AG04449 (cell line): ENCODE measurements at regions not wholly inside any gene's neighbourhood (a gene's known extent, or its start where the extent isn't known, plus 50 kb on each side); places are given as distances from the start of the nearest gene placed in this dataset.

ENCODE experiments used
- CTCF ChIA-PET: fragments of 350-600 bp; formaldehyde crosslinking; extraction: SDS; loops from one replicate; lab custom pipeline; 2021; ENCODE audit warnings: antibody characterized with exemption; lab: Yijun Ruan, JAX
- POLR2A ChIA-PET: fragments of 400-600, 350-600 bp; formaldehyde crosslinking; extraction: SDS; loops from one replicate; lab custom pipeline; 2020; ENCODE audit warnings: antibody characterized with exemption, inconsistent platforms; lab: Yijun Ruan, JAX
- DNase-seq: peaks from one replicate; pipeline ENCODE4 v3.0.0-alpha.2; 2010; ENCODE audit warnings: low read depth, low spot score
- H3K4me3 ChIP-seq: 2 replicates; pipeline ENCODE4 v1.5.1; 2011; ENCODE audit warnings: low read depth, mild to moderate bottlenecking, control low read depth, low read length
- TF ChIP-seq, protein P1 (sequence below): IDR thresholded peaks from one replicate; pipeline ENCODE4 v1.5.1; 2011; ENCODE audit warnings: mild to moderate bottlenecking, moderate library complexity, low read length, control low read depth, inconsistent platforms; ENCODE audit not compliant: insufficient read depth; ENCODE audit errors: missing control alignments

DNA sequence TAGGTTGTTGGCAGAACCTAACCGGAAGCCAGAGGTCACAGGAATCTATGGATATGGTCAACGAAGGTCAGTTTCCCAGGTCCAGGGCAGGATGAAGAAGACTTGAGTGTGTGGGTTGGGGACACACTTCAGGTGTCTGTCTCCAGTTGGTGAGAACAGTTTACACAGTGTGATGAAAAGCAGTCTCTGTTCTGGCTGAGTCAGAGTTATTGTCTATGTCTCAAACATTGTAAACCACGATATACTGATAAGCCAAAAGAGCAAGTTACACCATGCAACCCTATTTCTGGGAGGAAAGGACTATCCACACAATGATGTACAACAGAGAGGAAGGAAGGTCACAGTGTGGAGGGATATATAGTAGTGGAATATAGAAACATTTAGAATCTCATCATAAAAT lies 187.1 kb upstream of the C1QTNF7 start:
- H3K4me3 ChIP-seq: no peak overlapping the region
- CTCF ChIA-PET: interaction anchor here (1.5 to 4.1 kb wide), 2 partner anchors 53 to 217 kb away, joined by 4 to 44 read pairs; no protein-coding TSS in a partner anchor
- no peak for DNase-seq
- POLR2A ChIA-PET: no interaction called here
- TF ChIP-seq, protein P1, sequence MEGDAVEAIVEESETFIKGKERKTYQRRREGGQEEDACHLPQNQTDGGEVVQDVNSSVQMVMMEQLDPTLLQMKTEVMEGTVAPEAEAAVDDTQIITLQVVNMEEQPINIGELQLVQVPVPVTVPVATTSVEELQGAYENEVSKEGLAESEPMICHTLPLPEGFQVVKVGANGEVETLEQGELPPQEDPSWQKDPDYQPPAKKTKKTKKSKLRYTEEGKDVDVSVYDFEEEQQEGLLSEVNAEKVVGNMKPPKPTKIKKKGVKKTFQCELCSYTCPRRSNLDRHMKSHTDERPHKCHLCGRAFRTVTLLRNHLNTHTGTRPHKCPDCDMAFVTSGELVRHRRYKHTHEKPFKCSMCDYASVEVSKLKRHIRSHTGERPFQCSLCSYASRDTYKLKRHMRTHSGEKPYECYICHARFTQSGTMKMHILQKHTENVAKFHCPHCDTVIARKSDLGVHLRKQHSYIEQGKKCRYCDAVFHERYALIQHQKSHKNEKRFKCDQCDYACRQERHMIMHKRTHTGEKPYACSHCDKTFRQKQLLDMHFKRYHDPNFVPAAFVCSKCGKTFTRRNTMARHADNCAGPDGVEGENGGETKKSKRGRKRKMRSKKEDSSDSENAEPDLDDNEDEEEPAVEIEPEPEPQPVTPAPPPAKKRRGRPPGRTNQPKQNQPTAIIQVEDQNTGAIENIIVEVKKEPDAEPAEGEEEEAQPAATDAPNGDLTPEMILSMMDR: no peak

DNA sequence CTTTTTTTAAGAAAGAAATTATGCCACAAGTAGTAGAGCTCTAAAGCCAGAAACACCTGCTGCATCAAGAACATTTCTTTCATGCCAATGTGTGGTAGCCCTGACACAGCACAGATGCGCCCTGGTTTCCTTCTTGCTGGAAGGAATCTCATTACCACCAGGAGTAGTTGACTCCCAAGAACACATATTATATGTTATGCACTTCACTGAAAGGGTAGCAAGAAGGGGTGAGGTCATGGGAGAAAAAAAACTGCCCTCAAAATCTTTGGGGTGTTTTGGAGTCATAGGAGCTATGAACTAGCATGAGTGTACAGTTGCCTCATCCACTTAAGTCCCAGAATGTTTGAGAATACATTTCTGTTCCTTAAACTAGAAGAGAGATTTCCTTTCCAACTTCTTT lies 185.8 kb upstream of the C1QTNF7 start:
- no peak for DNase-seq
- CTCF ChIA-PET: interaction anchor here (1.5 to 4.1 kb wide), 4 partner anchors 10 to 216 kb away, joined by 4 to 44 read pairs (median 10); no protein-coding TSS in a partner anchor
- POLR2A ChIA-PET: no interaction called here
- TF ChIP-seq, protein P1: no peak
- no peak overlapping the region for H3K4me3 ChIP-seq

DNA sequence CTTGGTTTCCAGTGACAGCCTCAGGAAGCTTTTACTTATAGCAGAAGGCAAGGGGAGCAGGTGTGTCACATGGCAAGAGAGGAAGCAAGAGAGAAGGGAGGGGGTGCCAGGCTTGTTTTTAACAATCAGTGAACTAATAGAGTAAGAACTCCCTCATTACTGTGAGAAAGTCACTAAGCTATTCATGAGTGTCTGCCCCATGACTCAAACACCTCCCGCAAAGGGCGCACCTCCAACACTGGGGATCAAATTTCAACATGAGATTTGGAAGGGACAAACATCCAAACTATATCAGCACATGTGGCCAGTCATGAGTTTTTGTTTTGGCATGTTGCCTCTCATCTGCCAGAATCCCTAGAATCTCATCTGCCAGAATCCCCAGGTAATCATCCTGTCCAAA lies 183.5 kb upstream of the C1QTNF7 start:
- DNase-seq: no peak
- ChIA-PET CTCF (interaction anchor here (0.8 to 4.1 kb wide), 4 partner anchors 9 to 235 kb away, joined by 3 to 44 read pairs (median 4); no protein-coding TSS in a partner anchor), POLR2A (no interaction called here)
- H3K4me3 ChIP-seq: no peak overlapping the region
- TF ChIP-seq, protein P1: no peak

DNA sequence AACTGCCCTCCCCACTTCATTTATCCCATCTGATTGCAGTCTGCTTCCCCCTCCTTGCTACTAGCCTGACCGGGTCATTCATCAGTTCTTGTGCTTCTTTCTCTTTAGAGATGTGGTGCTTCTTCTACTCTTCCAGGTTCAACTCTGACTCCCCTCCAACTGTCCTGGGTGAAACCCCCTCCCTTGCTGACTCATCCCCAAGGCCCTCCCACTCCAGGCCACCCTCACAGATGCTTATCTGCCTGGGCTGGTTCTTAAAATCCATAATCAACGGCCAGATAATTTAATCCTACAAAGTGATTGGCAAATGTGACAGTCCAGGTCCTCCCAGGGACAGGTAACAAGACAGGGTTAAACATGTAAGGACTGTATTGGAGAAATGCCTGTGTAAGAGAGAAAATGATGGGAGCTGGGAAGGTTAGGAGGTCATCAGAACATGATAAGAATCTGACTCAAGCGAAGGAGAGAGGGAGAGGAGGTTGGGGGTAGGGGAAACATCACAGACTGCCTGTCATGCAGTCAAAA lies 182.8 kb upstream of the C1QTNF7 start:
- DNase-seq: no peak
- ChIA-PET CTCF (interaction anchor here (0.8 to 1.8 kb wide), 2 partner anchors 9 to 224 kb away, joined by 3 to 5 read pairs; no protein-coding TSS in a partner anchor), POLR2A (no interaction called here)
- TF ChIP-seq, protein P1: no peak
- no peak overlapping the region for H3K4me3 ChIP-seq

DNA sequence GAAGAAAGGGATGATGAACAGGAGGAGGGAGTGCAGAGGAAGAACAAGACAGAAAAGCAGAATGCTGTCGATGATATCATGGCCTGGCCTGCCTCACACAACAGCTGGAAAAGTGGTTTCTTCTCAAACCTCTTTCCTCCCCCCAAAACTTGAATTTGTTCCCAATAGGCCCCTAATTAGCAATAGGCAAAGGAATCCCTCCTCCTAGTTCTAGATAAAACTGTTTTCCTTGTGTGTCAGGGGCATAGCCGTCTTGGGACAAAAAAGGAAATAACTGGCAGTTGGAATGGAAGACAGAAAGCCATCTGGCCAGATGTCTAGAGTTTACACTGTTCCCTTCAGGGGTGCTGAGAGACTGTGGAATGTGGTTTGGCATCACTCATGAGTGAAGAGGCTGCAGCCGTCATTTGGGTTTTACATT lies 177.8 kb upstream of the C1QTNF7 start:
- H3K4me3 ChIP-seq: no peak overlapping the region
- POLR2A ChIA-PET: no interaction called here
- TF ChIP-seq, protein P1: no peak
- no peak for DNase-seq
- CTCF ChIA-PET: interaction anchor here (1.1 to 1.6 kb wide), 2 partner anchors 208 to 211 kb away, joined by 3 to 7 read pairs; no protein-coding TSS in a partner anchor

DNA sequence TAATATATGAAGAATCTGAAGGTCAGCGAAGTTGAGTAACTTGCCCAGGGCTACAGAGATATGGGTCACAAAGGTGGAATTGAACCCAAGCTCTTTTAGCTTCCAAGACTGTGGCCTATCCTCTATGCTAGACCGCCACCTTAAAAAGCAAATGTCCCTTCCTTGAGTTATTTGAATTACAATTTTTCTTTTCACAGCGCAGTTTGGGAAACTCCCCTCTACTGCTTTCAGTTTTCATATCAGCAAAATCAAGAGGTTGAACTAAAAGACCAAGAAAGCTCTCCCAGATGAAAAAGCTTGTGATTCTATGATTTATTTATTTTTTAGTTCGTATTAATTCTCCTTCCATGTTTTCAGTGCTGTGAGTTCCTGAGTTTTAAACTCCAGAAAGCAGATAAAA lies 174.5 kb upstream of the C1QTNF7 start:
- no peak for DNase-seq
- TF ChIP-seq, protein P1: no peak
- H3K4me3 ChIP-seq: no peak overlapping the region
- ChIA-PET POLR2A (no interaction called here), CTCF (interaction anchor here (1.0 to 2.8 kb wide), 3 partner anchors 9 to 205 kb away, joined by 4 to 12 read pairs (median 5); no protein-coding TSS in a partner anchor)
